SHP77 treated with DMSO at 0.1 percent for 48 hours (cell line): ENCODE measurements at regions not wholly inside any gene's neighbourhood (a gene's known extent, or its start where the extent isn't known, plus 50 kb on each side); places are given as distances from the start of the nearest gene placed in this dataset.

ENCODE experiments used
- DNase-seq: peaks from one replicate; lab custom pipeline; 2025; lab: John Stamatoyannopoulos, UW

DNA sequence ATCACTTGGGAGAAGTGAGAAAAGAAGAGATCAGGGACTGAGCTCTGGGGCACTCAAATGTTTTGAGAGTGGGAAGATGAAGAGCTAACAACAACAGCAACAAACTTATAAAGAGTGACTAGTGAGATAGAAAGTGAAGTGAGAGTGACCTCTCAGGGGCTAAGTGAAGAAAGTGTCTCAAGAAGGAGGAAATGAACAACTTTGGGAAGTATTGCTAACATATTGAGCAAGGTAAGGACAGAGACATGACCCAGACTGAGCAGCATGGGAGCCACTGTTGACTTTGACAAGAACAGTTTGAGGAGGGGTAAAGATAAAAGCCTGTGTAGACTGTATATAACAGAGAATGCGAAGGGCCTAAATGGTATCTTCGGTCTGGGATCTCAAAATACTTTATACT is 155.1 kb upstream of the BTG1 start:
- no peak for DNase-seq

DNA sequence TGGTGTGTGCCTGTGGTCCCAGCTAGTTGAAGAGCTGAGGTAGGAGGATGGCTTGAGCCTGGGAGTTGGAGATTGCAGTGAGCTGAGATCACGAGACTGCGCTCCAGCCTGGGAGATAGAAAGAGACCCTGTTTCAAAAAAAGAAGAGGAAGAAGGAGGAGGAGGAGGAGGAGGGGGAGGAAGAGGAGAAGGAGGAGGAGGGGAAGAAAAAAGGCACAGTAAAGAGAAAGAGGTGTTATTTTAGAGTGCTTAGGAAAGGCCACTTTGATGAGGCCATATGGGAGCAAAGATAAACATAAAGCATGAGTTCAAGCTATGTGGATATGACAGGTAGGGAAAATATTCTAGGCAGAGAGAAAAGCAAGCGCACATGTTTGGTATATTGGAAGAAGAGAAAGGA is 154.1 kb upstream of the BTG1 start:
- DNase-seq, result no peak

DNA sequence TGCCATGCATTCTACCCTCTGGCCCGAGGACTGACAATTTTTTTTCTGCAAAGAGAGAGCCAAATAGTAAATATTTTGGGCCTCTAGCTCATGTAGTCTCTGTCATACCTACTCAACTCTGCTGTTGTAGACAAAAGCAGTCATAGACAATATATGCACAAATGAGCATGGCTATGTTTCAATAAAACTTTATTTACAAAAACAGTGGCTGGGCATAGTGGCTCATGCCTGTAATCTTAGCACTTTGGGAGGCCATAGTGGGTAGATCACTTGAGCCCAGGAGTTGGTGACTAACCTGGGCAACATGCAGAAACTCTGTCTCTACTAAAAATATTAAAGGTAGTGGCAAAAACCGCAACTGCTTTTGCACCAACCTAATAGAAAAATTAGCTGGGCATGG is 153.7 kb upstream of the BTG1 start:
- DNase-seq, result no peak

DNA sequence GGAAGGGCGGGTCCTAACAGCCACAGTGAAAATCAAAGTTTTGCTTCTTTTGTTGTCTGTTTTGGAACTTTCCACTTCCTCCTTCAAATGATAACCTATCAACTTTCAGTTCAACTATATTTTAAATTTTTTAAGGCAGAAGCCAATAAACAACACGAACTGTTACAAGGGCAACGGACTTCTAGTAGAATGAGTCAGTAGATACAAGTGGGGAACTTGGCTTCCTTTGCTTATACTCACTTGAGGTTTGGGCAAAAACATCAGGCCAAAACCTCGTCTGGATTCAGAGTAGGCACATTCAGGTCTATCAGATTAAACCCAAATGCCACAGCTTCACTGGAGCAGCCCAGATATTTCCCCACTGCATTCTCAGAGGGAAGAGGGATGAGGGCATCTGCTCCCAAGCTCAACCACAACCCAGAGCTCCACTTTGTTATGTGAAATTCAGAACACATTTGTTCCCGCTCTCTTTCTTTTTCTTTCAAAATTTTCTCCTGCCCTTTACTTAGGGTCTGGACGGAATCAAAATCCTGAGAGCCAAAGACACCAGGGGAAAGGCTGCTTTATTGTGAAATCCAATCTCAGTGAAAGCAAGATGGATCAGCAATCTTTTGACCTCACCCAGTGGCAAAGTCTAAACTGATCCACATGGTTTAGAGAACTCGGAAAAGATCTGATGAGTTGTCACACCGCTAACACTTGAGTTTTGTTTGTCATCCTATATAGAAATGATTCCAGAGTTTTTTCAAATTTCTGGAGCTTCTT is 152.5 kb upstream of the BTG1 start:
- no peak for DNase-seq

DNA sequence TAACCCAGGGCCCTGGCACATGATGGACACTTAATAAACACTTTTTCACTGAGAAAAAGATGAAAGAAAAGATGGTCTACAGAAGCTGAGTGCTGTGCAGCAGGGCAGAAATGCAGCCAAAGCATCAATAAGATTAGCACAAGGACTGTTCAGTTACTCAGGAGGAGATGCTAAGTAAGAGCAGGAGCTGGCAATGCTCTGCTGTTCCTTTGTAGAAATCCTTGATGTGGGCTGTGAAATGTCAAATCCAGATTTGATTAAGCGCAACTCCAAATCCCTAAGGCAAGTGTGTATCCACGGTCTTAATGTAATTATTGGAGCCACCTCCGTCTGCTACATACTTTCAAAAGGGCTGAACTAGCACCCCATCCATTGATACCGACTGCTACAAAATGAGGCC is 151.8 kb upstream of the BTG1 start:
- DNase-seq, result no peak

DNA sequence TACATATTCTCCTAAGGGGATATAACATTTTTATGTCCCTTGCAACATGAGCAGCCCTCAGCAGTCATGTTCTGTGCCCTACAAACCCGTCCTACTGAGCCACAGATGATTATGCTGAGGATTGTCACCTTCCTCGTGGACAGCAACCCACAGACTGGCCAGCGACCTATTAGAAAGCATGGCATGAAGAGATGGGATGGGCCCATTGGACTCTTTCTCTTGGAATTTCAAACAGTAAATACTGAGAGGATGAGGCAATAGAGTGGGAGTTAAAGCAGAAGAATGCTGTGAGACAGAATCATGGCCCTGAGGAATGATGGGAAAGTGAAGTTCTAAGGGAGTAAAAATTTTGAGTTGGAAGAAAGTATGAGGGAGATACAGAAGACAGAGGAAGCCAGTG is 149.9 kb upstream of the BTG1 start:
- no peak for DNase-seq

DNA sequence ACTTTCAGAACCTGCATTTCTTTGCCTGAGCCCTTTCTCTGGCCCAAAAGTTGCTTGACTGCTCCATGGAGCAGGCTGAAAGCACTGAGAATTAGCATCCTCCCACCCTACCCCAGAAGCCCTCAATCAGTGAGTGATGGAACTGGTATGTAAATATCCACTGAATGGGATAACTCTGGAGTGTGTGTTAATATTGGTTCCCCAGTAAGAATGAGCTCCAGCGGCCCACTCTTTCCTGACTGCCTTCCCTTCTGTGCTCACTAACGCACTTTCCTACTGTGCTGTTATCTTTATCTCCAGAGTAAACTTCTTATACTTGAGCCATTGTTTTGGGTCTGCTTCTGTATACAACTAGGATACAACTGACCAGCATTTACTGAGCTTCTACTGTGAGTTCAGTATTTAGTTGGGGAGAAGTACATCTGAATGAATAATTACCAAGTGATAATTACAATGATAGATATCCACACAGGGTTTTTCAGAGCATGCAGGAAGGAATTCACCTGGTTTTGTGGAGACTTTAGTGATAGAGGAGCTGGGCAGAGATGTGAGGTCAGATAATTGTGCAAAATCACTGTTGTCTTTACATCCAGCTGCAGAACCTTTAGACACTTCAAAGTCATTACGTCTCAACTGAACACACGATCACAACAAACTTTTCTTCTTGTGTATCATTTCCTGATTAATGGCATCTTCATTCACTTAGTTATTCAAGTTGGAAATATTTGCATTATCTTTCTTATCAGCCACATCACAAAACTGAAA is 149.2 kb upstream of the BTG1 start:
- DNase-seq, result no peak

DNA sequence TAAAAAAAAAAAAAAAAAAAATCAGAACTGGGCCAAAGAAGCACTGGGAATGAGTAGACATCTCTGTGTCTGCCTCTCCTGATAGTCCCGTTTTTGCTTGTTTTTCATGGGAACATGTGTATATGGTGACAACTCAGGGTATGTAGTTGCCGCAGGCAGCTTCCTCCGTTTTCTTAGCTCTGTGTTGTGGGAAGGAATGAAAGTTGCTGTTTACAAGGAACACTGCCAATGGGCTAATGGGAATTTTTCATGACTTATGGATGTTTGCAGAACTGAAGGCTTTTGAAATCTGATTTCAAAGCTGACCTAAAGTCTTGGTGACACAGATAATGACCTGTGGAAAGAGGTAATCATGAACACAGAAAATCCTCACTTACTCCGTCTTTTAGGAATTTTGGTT is 146.4 kb upstream of the BTG1 start:
- no peak for DNase-seq

DNA sequence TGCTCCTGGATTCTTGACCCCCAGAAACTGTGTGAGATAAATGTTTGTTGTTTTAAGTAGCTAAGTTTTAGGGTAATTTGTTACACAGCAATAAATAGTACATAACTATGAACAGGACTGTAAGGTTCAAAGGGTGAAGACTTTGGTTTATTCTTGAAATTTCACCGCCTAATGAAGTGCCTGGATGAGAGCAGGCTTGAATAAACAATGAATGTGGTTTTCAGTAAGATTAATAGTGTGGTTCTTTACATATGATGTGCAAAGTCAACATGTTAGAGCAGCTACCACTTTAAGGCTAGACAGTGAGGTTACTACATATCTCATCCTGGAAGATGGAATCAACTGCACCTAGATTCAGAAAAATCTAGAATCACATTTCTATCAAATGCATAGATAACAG is 145.2 kb upstream of the BTG1 start:
- no peak for DNase-seq

DNA sequence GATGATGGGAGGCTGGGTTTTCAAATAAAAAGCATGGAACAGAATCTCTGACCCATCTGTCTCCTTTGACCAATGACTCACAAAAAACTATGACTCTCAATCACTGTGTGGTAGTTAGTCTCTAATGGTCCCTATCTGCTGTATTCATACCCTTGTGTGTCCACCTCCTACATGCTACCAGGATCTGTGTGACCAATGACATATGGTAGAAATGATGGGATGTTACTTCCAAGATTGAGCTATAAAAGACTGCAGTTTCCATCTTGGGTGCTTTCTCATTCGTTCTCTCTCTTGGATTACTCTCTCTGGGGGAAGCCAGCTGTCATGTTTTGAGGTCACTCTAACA is 144.7 kb upstream of the BTG1 start:
- no peak for DNase-seq

DNA sequence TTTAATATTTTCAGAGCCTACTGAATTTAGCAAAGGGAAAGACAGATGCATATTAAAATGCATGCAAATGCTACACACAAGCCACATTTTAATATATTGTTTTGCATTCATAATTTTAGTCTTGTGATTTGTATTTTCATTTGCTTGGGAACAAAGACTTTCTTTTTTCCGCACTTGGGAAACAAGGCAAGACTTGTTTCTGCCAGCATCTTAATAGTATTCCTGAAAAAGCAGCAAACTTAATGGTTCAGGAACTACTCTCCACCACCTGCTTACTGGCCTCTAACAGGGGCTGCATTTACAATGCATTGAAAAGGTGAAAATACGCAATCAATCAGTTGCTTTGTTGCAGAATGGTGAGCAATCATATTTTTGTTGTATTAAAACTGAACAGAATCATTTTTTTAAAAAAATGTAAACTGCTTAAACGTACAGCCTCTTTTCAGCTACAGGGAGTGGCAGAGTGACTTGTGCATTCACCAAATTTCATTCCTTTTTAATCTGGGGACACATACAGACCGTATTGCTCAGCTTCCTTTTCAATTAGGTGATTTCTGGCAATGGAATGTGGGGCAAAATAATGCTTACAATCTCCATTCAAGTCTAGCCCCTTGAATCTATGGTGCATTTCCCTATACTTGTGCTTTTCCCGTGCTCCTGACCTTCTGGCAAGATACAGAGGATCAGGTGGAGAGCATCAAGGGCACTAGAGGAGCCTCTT is 144.1 kb upstream of the BTG1 start:
- DNase-seq, result no peak

DNA sequence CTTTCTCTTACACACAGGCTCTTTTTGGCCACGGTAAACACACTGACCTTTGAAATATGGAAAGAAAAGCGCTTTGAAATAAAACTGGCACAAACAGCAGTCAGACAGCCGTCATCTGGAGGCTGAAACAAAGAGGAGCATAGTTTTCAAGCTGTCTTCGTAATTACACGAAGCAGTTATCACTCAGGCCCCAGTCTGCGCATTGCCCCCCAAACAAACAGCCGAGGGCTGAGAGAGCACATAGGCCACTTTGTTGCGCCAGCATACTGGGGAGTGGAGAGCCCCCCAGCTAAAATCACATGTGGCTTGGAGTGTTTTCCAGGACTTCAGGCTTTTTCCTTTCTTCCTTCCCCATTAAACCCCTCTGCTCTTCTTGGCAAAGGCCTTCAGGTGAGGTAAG is 142.9 kb upstream of the BTG1 start:
- DNase-seq, result no peak

DNA sequence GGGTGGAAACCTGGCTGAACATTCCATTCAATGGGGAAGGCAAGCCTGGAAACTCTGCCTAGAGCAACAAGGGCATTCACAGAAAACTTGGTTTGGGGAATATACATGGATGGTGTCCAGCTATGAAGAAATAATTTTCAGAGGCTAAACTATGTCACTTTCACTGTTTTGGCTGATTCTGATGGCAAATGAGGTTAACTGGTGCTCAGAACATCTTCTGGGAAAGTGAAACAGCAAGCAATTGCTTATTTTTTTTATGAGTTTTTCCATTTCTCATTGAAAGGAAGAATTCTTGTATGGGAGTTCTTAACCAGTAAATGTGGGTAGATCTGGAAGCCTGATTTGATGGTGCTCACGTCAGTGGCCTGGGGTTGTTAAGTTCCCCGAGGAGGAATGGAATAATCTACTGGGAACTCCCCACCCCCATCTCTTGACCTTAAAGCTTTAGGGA is 132.8 kb upstream of the BTG1 start:
- DNase-seq, result no peak

DNA sequence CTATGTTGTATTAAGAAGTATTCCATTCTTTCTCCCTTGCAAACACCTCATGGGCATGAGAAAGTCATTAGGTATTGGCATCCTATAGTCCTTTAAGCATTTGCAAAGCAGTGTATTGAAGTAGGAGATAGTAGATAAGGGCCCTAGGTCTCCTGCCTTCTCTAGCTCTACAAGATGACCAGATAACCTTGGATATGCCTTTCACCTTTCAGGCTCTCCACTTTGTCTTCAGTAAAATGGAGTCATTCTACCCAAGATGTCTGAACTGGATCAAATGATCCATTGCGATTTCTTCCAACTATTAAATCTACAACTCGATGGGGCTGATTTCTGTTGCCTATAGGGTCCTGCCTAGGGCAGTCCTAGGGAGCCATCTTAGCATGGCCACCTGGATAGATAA is 132.1 kb upstream of the BTG1 start:
- no peak for DNase-seq

DNA sequence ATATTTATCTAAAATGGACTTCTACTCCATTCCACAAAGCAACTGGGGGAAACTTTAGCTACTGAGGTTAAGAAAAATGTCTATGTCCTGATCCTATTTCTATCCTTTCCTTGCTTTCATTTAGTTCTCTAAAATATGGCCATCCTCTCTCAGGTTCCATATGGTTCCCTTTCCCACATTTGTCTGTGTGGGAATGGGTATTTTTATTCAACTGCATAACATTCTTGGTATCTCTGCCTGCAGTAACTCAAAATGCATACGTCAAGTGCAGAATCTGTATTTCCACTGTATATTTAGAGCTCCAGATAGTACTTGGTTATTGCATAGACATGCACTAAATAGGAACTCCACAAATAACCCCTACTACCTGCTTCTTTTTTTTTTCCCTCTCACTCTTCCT is 130.6 kb upstream of the BTG1 start:
- no peak for DNase-seq

DNA sequence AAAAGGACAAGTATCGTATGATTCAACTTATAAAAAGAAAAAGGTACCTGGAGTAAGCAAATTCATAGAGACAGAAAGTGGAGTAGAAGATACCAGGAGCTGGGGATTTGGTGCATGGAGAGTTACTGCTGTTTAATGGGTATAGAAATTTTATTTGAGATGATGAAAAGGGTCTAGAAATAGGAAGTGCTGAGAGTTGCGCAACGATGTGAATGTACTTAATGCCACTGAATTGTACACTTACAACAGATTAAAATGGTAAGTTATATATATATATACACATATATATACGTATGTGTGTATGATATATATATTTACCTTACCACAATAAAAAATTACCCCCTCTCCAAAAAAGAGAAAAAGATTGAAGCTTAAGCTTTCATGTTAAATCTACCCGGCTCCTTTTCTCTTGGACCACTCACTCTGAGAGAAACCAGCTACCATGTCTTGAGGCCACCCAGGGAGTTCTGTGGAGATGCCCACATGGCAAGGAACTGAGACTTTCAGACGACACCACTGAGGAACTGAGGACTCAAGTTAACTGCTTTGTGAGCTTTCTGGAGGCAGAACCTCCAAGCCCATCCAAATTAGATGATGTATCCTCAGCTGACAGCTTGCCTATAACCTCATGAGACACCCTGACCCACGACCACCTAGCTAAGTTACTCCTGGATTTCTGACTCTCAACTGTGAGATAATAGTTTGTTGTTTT is 130.0 kb upstream of the BTG1 start:
- no peak for DNase-seq

DNA sequence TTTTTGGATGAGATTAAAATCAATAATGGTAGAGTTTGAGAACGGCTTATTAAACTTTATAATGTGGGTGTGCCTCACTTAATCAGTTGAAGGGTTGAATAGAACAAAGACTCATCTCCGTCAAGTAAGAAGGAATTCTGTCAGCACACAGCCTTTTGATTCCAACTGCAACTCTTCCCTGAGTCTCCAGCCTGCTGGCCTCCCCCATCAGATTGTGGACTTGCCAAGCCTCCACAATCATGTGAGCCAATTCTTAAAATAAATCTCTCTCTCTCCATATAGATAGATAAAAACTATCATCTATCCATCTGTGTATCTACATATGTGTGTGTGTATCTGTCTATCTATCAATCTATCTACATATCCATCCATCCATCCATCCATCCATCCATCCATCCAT is 127.4 kb upstream of the BTG1 start:
- DNase-seq, result no peak

DNA sequence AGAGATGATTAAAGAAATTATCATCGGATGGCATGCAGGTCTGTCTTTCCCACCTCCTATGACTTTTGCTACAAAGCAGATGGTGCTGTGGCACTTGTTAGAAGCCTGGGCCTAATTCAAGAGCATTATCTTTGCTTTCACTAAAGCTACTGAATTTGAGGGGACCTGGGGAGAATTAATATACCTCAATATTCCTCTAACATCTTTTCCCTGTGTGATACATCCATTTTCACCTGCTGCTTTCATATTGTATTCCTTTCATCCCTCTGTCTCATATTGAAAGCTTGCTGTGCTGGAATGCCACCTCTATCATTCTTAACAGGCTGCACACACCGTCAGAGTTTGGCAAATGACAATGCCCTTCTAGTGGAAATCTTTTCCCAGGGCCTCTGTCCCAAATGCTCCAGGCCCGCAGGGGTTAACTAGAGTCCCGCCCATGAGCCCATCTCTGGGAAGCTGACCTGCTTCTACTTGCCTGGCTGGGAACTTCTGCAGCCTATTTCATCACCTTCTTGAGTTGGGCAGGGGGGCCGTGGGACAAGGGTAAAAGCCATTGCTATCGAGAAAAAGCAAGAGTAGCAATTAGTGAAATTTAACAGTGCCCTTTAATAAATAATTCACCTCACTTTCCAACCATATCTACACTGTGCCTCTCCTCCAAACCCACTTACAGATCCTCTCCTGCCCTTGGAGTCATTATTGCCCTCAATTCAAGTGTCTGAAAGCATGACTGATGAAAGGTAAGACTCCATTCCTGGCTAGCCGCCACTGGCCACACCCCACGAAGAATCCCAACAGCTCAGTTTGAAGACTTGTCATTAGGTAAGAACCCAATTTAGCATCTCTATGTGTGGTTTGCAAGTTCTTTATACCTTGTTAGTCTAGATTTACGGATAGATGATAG is 126.7 kb upstream of the BTG1 start:
- no peak for DNase-seq

DNA sequence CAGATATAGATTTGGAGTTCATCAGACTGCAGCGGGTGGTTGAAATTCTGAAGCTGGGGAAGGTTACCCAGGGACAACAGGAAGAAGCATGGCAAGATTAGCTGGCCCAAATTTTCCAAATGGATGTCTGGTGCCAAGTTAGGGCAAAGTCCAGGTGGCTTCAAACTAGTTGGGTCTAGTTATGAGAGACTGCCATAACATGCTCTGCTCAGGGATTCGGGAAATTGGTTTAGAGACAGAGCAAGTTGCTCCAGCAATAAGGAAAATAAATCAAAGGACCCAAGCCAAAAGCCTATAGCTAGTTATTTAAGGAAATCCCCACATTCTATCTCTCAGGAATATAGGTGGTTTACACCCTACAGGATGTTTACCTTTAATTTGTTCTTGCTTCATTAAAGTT is 125.7 kb upstream of the BTG1 start:
- DNase-seq, result no peak

DNA sequence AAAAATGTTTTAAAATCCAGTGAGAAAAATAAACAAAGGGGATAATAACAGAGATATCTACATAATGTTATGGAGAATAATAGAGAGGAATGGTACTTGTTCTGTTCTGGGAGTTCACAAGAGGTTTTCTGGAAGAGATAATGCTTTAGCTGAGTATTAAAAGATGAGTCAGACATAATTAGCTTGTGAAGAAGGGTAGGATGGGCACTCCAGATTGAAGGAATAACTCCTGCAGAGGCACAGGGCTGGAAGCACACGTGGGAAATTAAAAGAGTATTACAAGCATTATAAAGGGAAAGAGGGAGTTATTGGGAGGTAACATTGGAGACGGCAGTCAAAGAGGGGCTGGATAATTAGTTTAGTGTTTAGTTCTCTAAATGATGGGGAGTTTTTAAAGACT is 124.9 kb upstream of the BTG1 start:
- DNase-seq, result no peak

DNA sequence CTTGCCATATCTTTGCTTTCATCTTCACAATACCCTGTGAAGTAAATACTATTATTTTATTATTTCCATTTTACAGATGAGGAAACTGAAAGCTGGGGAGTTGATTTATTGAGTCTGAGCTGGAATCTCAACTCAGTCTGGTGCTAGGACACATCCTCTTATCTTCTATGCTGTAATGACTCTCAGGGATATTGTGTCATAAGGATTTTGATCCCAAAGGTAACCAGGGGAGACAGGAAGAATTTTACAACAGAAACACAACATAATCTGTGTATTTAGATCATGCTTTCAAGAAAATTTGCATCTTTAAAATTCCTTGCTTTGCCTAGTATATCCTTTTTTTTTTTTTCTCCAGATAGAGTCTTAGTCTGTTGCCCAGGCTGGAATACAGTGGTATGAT is 123.3 kb upstream of the BTG1 start:
- no peak for DNase-seq

DNA sequence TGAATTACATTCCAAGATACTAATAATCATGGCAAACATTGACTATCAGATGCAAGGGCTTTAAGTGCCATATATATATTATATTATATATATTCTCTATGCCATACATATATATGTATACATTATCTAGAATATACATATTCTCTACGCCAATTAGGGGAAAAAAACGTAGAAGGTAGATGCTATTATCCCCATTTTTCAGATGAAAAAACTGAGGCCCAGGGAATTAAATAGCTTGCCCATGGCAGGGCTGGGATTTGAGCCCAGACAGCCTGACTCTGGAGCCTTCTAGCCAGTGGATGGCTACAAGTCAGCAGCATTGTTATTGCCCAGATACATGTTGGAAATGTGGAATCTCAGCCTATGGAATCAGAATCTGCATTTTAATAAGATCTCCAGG is 116.0 kb upstream of the BTG1 start:
- no peak for DNase-seq
